HFFc6 (cell line): ENCODE measurements at regions not wholly inside any gene's neighbourhood (a gene's known extent, or its start where the extent isn't known, plus 50 kb on each side); places are given as distances from the start of the nearest gene placed in this dataset.
A peak's percentile ranks its signal among the peaks of the same experiment; 100 is the strongest.

Experiments
- DNase-seq: peaks from one replicate; pipeline ENCODE4 v3.0.0-alpha.2; 2018
- H3K27ac Mint-ChIP-seq: 2 replicates; pipeline ENCODE4 v1.8.0; 2020; ENCODE audit warnings: mild to moderate bottlenecking, mixed read lengths
- H3K27me3 Mint-ChIP-seq: 2 replicates; pipeline ENCODE4 v1.8.0; 2021; ENCODE audit warnings: mild to moderate bottlenecking, moderate library complexity, mixed read lengths; ENCODE audit not compliant: insufficient read depth
- H3K36me3 Mint-ChIP-seq: 2 replicates; pipeline ENCODE4 v1.8.0; 2021; ENCODE audit warnings: low read depth, mixed read lengths
- H3K4me1 Mint-ChIP-seq: 2 replicates; pipeline ENCODE4 v1.8.0; 2020; ENCODE audit warnings: low read depth, mixed read lengths
- H3K4me3 Mint-ChIP-seq: 2 replicates; pipeline ENCODE4 v1.8.0; 2020; ENCODE audit warnings: mild to moderate bottlenecking, moderate library complexity, mixed read lengths
- H3K9me3 Mint-ChIP-seq: 2 replicates; pipeline ENCODE4 v1.8.0; 2020; ENCODE audit warnings: mild to moderate bottlenecking, mixed read lengths
- TF ChIP-seq, protein P1 (sequence below): fragments of 200-600 bp; sonication (generic); IDR thresholded peaks from 2 replicates; pipeline ENCODE4 v1.5.0; 2021; ENCODE audit warnings: antibody characterized with exemption, mild to moderate bottlenecking

DNA sequence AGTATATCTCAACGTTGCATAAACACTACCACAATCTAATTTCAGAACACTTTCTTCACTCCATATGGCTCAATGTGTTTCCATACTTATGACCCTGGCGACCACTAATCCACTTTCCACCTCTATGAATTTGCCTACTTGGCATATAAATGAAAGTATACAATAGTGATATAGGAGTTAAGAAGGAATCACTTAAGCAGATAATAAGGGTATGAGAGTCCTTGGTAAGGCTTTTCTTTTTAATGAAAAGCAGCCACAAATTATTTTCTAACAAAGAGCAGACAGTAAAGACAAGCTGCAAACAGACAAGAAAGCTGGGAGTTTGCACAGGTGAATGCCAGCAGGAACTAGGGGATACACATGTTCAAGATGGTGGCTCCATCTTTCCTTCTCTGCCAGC is 615.1 kb upstream of the NUDT12 start:
- H3K36me3 Mint-ChIP-seq: no peaks in the 10 kb centered on the region
- TF ChIP-seq, protein P1, sequence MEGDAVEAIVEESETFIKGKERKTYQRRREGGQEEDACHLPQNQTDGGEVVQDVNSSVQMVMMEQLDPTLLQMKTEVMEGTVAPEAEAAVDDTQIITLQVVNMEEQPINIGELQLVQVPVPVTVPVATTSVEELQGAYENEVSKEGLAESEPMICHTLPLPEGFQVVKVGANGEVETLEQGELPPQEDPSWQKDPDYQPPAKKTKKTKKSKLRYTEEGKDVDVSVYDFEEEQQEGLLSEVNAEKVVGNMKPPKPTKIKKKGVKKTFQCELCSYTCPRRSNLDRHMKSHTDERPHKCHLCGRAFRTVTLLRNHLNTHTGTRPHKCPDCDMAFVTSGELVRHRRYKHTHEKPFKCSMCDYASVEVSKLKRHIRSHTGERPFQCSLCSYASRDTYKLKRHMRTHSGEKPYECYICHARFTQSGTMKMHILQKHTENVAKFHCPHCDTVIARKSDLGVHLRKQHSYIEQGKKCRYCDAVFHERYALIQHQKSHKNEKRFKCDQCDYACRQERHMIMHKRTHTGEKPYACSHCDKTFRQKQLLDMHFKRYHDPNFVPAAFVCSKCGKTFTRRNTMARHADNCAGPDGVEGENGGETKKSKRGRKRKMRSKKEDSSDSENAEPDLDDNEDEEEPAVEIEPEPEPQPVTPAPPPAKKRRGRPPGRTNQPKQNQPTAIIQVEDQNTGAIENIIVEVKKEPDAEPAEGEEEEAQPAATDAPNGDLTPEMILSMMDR: no peak
- DNase-seq: no peak
- no peaks in the 10 kb centered on the region for H3K27me3 Mint-ChIP-seq
- peaks cover 12% of the 10 kb centered on the region; the same call in 1 of the 2 replicates for H3K4me1 Mint-ChIP-seq
- no peak overlapping the region for H3K27ac Mint-ChIP-seq
- peak overlapping the region; percentile 82; the same call in 1 of the 2 replicates for H3K4me3 Mint-ChIP-seq
- H3K9me3 Mint-ChIP-seq: no peaks in the 10 kb centered on the region; the same call in 1 of the 2 replicates

DNA sequence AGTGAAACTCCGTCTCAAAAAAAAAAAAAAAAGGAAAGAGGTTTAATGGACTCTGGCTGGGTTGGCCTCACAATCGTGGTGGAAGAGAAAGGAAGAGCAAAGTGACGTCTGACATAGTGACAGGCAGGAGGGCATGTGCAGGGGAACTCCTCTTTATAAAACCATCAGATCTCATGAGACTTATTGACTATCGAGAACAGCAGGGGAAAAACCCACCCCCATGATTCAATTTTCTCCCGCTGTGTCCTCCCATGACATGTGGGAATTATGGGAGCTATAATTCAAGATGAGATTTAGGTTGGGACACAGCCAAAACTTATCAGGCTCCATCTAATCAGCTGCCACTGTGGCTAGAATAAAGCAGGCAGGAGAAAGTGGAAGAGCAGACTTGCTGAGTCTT is 610.4 kb upstream of the NUDT12 start:
- H3K27ac Mint-ChIP-seq: no peak overlapping the region

DNA sequence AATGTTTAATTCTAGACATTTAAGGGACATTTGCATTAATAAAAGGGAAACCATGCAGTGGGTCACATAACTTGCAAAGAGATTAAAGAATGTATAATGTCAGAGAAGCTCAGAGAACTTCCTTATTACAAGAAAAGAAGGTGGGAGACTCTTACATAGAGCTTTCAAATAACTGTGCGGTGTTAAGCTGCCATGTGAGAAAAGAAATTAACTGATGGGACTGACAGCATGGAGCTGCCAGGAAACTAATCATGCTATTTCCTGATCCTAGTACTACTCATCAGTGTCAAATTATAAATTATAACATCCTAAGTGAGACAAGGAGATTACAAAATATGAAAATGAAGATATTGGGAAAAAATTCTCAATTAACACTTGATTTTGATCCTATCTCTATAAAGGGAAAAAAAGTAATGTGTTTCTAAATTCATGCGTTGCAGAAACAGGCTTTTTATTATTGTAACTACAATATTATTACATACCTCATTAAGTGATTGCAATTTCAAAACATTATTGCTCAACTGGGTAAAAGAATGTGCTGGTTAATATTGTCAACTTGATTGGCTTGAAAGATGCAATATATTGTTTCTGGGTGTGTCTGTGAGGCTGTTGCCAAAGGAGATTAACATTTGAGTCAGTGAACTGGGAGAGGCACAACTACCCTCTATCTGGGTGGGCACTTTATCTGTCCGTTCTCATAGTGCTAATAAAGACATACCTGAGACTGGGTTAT is 609.5 kb upstream of the NUDT12 start:
- Mint-ChIP-seq H3K4me3 (no peak overlapping the region), H3K4me1 (no peaks in the 10 kb centered on the region), H3K27me3 (no peaks in the 10 kb centered on the region), H3K27ac (no peak overlapping the region), H3K36me3 (no peaks in the 10 kb centered on the region), H3K9me3 (no peaks in the 10 kb centered on the region)
- DNase-seq: no peak
- TF ChIP-seq, protein P1: no peak

More for the DNA sequence above, 610.4 kb upstream of the NUDT12 start:
- H3K4me1 Mint-ChIP-seq: peaks cover under 1% of the 10 kb centered on the region; the same call in 1 of the 2 replicates
- no peak overlapping the region for H3K4me3 Mint-ChIP-seq
- DNase-seq: no peak
- no peaks in the 10 kb centered on the region for H3K27me3 Mint-ChIP-seq
- TF ChIP-seq, protein P1: no peak
- no peaks in the 10 kb centered on the region for H3K9me3 Mint-ChIP-seq
- no peaks in the 10 kb centered on the region for H3K36me3 Mint-ChIP-seq

DNA sequence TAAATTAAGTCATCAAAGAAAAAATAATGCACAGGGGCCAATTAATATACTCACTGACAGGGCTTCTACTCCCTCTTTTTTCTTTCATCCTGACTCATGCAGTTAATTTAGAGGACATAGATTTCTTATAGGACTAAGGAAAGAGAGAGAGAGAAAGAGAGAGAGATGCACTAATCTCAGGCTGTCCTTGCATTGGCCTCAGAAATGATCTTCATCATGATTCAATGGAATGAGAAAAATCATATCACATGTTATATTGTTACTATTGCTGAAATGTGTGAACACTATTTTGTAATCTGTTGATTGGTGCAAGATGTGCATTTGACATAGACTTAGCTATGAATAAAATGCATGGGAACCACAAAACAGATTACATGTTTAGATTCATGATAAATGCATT is 608.3 kb upstream of the NUDT12 start:
- TF ChIP-seq, protein P1: no peak
- no peaks in the 10 kb centered on the region for H3K4me1 Mint-ChIP-seq
- H3K36me3 Mint-ChIP-seq: no peaks in the 10 kb centered on the region

DNA sequence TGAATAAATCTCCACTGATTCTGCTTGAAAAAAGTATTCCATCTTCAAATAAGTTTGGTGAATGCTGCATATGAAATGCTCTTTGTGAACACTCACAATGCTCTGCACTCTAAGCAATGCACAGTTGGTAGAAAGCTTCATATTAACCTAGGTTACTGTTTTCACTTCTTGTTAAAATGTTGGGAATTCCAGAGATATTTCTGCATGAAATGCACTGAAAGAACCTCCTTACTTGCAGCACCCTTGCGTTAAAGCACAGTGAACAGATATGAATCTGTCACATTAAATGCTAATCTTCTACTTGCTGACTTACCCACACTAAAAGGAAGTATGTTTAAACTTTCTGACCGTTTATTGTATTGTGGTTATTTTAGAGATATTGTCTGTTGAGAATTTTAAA is 584.1 kb upstream of the NUDT12 start:
- Mint-ChIP-seq H3K4me3 (no peak overlapping the region), H3K36me3 (no peaks in the 10 kb centered on the region), H3K27ac (no peak overlapping the region), H3K4me1 (no peaks in the 10 kb centered on the region), H3K27me3 (no peaks in the 10 kb centered on the region), H3K9me3 (peaks cover 13% of the 10 kb centered on the region)
- DNase-seq: no peak
- TF ChIP-seq, protein P1: no peak

More for the DNA sequence above, 608.3 kb upstream of the NUDT12 start:
- Mint-ChIP-seq H3K4me3 (no peak overlapping the region), H3K27me3 (no peaks in the 10 kb centered on the region), H3K9me3 (no peaks in the 10 kb centered on the region), H3K27ac (no peak overlapping the region)
- DNase-seq: no peak
